ENCODE measurements at regions not wholly inside any gene's neighbourhood (a gene's known extent, or its start where the extent isn't known, plus 50 kb on each side); places are given as distances from the start of the nearest gene placed in this dataset.

DNA sequence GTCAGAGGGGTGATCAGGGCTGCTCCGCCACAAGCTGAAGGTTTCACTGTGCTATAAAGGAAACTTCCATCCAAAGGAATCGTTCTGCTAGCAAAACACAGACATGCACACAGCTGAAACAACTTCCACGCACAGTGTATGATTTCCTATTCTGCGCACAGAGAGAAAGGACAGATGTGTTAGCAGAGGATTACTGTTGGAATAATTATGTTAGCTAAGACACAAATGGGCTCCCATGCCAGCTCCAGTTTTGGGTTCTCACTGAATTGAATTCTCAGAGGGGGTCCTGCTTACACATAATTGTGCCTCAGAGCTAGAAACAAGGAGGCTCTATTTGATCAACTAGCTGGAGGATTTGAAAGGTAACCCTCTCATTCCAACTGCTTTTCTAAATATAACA is 352.4 kb downstream of the IRX2 start:
- Histone ChIP-seq H3K4me3 (no peak overlapping the region), H3K27ac (no peak overlapping the region), H3K36me3 (no peaks in the 10 kb centered on the region), H3K4me1 (no peaks in the 10 kb centered on the region), H3K27me3 (no peaks in the 10 kb centered on the region), H3K9me3 (peaks cover 0 to 10% (median 0%) of the 10 kb centered on the region in 4 donors)
- TF ChIP-seq POLR2A (IDR thresholded peaks at IDR 0.05) = no peak
- TF ChIP-seq EP300 (IDR thresholded peaks at IDR 0.05) = no peak
- TF ChIP-seq, protein P1, sequence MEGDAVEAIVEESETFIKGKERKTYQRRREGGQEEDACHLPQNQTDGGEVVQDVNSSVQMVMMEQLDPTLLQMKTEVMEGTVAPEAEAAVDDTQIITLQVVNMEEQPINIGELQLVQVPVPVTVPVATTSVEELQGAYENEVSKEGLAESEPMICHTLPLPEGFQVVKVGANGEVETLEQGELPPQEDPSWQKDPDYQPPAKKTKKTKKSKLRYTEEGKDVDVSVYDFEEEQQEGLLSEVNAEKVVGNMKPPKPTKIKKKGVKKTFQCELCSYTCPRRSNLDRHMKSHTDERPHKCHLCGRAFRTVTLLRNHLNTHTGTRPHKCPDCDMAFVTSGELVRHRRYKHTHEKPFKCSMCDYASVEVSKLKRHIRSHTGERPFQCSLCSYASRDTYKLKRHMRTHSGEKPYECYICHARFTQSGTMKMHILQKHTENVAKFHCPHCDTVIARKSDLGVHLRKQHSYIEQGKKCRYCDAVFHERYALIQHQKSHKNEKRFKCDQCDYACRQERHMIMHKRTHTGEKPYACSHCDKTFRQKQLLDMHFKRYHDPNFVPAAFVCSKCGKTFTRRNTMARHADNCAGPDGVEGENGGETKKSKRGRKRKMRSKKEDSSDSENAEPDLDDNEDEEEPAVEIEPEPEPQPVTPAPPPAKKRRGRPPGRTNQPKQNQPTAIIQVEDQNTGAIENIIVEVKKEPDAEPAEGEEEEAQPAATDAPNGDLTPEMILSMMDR (IDR thresholded peaks at IDR 0.05) = no peak
- no peak for DNase-seq (ENCODE audit: low spot score in 2 of 2)
- 33 to 50% methylated on average over 4 of the region's 4 CpGs for WGBS, 2 donors

DNA sequence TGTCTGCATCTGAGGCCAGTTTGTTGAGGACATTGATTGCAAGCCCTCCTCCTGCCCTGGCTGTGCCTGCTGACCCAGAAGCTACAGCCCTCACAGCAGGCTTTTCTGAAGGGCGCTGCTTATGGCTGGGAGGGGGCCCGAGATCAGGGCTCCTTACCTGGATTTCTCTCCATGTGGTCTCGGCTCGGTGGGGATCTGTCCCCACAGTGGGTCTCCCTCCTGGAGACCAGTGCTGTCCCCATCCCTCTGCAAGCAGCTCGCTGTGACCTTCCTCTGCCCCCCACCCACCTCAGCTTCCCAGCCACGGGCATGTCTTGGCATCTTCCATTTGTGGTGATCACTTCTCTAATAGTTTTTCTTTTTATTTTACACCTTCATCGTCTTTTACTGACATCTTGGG is 357.9 kb downstream of the IRX2 start:
- H3K4me1 ChIP-seq = peaks cover 0 to 3% (median 0%) of the 10 kb centered on the region in 4 donors
- no peak for TF ChIP-seq EP300 (IDR thresholded peaks at IDR 0.05)
- TF ChIP-seq POLR2A (IDR thresholded peaks at IDR 0.05) = no peak
- TF ChIP-seq, protein P1 (IDR thresholded peaks at IDR 0.05) = no peak
- H3K27ac ChIP-seq = no peak overlapping the region
- H3K4me3 ChIP-seq = no peak overlapping the region
- H3K9me3 ChIP-seq = peaks cover 0 to 5% (median 0%) of the 10 kb centered on the region in 4 donors
- no peak for DNase-seq (ENCODE audit: low spot score in 2 of 2)
- H3K36me3 ChIP-seq = no peaks in the 10 kb centered on the region
- WGBS, 2 donors = 83 to 87% methylated on average over 7 of the region's 7 CpGs
- H3K27me3 ChIP-seq = no peaks in the 10 kb centered on the region

DNA sequence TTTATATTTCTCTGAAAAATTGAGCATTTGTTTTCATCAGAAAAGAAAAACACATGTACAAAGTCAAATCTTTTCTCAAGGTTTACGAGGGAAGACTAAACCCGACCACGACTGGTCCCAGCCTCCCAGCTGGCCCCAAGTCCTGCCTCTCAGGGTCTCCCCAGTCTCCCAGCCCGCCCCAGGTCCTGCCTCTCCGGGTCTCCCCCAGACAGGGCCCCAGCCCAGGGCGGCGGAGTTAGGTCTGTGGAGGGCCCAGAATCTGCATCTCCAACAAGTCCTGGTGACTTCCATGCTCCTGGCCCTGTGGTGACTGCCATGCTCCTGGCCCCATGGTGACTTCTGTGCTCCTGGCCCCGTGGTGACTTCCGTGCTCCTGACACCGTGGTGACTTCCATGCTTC is 359.9 kb downstream of the IRX2 start:
- H3K4me1 ChIP-seq = peaks cover 0 to 5% (median 0%) of the 10 kb centered on the region in 4 donors
- H3K9me3 ChIP-seq = no peaks in the 10 kb centered on the region
- no peak overlapping the region for H3K4me3 ChIP-seq
- DNase-seq (ENCODE audit: low spot score in 2 of 2) = no peak
- TF ChIP-seq POLR2A (IDR thresholded peaks at IDR 0.05) (no peak), EP300 (IDR thresholded peaks at IDR 0.05) (no peak)
- TF ChIP-seq, protein P1 (IDR thresholded peaks at IDR 0.05) = no peak
- WGBS, 2 donors = 65 to 73% methylated on average over 10 of the region's 10 CpGs
- no peak overlapping the region for H3K27ac ChIP-seq
- H3K27me3 ChIP-seq = peaks cover 0 to 3% of the 10 kb centered on the region in 2 donors
- H3K36me3 ChIP-seq = no peaks in the 10 kb centered on the region

DNA sequence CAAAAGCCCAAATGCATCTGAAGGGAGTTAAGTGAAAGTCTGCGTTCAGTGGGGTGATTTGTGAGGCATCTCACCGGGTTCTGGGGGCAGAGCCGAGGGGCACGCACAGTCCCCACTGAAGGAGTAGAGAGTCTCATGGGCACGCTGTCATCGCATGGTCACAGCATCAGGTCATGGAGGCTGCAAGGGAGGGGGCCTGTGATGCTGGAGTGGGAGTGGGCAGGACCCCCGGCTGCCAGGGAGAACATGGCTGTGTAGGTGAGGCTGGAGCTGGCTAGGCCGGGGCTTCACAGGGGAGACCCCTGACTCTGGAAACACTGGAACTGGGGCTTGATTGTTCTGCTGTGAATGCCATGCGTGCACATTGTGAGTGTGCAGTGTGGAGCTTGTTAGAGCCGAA is 360.5 kb downstream of the IRX2 start:
- Histone ChIP-seq H3K27me3 (peaks cover 0 to 3% of the 10 kb centered on the region in 2 donors), H3K4me3 (no peak overlapping the region), H3K9me3 (no peaks in the 10 kb centered on the region), H3K4me1 (peaks cover 0 to 5% (median 0%) of the 10 kb centered on the region in 4 donors), H3K36me3 (no peaks in the 10 kb centered on the region), H3K27ac (no peak overlapping the region)
- DNase-seq (ENCODE audit: low spot score in 2 of 2) = no peak
- WGBS, 2 donors = 80% methylated on average over 10 of the region's 10 CpGs
- TF ChIP-seq, protein P1 (IDR thresholded peaks at IDR 0.05) = no peak
- TF ChIP-seq POLR2A (IDR thresholded peaks at IDR 0.05) (no peak), EP300 (IDR thresholded peaks at IDR 0.05) (no peak)

DNA sequence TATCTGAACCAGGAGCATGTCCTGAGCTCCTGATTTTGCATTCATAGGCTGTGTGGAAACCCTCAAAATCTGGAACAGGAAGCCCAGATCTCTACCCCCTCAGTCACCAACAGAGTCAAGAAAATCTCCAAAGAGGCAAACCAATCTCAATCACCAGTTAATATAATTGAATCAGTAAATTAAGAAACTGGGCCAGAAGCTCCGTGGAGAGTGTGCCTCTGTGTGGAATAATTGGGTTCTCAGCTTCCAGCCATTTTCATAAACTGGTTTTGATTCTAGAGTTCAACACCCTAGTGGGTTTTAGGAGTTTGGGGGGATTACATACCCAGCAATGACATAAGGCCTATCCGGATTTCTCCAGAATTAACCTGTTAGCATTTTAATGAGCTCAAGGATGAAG is 362.9 kb downstream of the IRX2 start:
- no peak for DNase-seq (ENCODE audit: low spot score in 2 of 2)
- Histone ChIP-seq H3K27me3 (peaks cover 0 to 3% of the 10 kb centered on the region in 2 donors), H3K4me3 (no peak overlapping the region), H3K9me3 (no peaks in the 10 kb centered on the region), H3K36me3 (no peaks in the 10 kb centered on the region), H3K4me1 (peaks cover 0 to 5% (median 0%) of the 10 kb centered on the region in 4 donors), H3K27ac (no peak overlapping the region)
- 60 to 66% methylated on average over 2 of the region's 2 CpGs for WGBS, 2 donors
- TF ChIP-seq, protein P1 (IDR thresholded peaks at IDR 0.05) = no peak
- TF ChIP-seq POLR2A (IDR thresholded peaks at IDR 0.05) (no peak), EP300 (IDR thresholded peaks at IDR 0.05) (no peak)
